HL-60 (cell line): ENCODE measurements at regions not wholly inside any gene's neighbourhood (a gene's known extent, or its start where the extent isn't known, plus 50 kb on each side); places are given as distances from the start of the nearest gene placed in this dataset.
"Not testable (repeated sequence)": the region's sequence is repeated elsewhere in the genome, so short reads cannot be mapped to it uniquely, and the experiment has no call there.

Source experiments
- DNase-seq, 2 experiments: peaks; one replicate each; pipeline ENCODE4 v3.0.0-alpha.2; 2010 to 2020; ENCODE audit warnings: low read depth in 1 of 2, low spot score in 1 of 2
- H3K27ac ChIP-seq: fragments of 250-450 bp; sonication (Bioruptor Pico); replicated peaks from 2 replicates; pipeline ENCODE4 v1.5.1; 2020; ENCODE audit warnings: mild to moderate bottlenecking, moderate library complexity
- H3K27me3 ChIP-seq: fragments of 250-450 bp; sonication (Bioruptor Pico); 2 replicates; pipeline ENCODE4 v1.5.1; 2021; ENCODE audit warnings: mild to moderate bottlenecking, moderate library complexity; ENCODE audit not compliant: insufficient read depth, poor library complexity, severe bottlenecking
- H3K4me3 ChIP-seq: replicated peaks from 2 replicates; pipeline ENCODE4 v1.5.1; 2011; ENCODE audit warnings: mild to moderate bottlenecking, control low read depth, low read length; ENCODE audit not compliant: insufficient read depth
- GABPA ChIP-seq: IDR thresholded peaks from 2 replicates; pipeline ENCODE4 v1.6.1; 2012; ENCODE audit warnings: low read depth
- POLR2AphosphoS5 ChIP-seq: IDR thresholded peaks from 2 replicates; pipeline ENCODE4 v1.6.1; 2012; ENCODE audit warnings: low read depth
- SPI1 ChIP-seq: IDR thresholded peaks from 2 replicates; pipeline ENCODE4 v1.6.1; 2012; ENCODE audit warnings: low read depth, mild to moderate bottlenecking, borderline replicate concordance
- TF ChIP-seq, protein P1 (sequence below): IDR thresholded peaks from one replicate; pipeline ENCODE4 v1.5.1; 2011; ENCODE audit warnings: low read length, control low read depth, inconsistent platforms; ENCODE audit not compliant: insufficient read depth
- TF ChIP-seq, protein P2 (sequence below): IDR thresholded peaks from 2 replicates; pipeline ENCODE4 v1.6.1; 2012; ENCODE audit warnings: low read depth; ENCODE audit not compliant: insufficient replicate concordance

DNA sequence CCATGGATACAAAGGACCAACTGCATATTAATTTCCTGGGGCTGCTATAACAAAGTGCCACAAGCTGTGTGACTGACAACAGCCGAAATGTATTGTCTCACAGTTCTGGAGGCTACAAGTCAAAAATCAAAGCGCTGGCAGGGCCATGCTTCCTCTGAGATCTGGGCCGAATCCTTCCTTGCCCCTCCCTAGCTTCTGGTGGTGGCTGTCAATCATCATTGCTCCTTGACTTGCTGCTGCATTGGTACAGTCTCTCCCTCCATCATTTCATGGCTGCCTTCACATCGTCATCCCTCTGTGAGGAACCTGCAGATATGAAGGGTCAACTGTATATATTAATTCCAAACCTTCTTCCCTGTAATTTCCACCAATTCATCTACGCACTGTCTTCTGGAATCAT, 118.3 kb downstream of the EXOC5 start:
- Histone ChIP-seq H3K27ac (no peak overlapping the region), H3K27me3 (no peaks in the 10 kb centered on the region), H3K4me3 (no peak overlapping the region)
- TF ChIP-seq GABPA (no peak), POLR2AphosphoS5 (no peak), SPI1 (no peak)
- TF ChIP-seq, protein P1, sequence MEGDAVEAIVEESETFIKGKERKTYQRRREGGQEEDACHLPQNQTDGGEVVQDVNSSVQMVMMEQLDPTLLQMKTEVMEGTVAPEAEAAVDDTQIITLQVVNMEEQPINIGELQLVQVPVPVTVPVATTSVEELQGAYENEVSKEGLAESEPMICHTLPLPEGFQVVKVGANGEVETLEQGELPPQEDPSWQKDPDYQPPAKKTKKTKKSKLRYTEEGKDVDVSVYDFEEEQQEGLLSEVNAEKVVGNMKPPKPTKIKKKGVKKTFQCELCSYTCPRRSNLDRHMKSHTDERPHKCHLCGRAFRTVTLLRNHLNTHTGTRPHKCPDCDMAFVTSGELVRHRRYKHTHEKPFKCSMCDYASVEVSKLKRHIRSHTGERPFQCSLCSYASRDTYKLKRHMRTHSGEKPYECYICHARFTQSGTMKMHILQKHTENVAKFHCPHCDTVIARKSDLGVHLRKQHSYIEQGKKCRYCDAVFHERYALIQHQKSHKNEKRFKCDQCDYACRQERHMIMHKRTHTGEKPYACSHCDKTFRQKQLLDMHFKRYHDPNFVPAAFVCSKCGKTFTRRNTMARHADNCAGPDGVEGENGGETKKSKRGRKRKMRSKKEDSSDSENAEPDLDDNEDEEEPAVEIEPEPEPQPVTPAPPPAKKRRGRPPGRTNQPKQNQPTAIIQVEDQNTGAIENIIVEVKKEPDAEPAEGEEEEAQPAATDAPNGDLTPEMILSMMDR, result no peak
- TF ChIP-seq, protein P2, sequence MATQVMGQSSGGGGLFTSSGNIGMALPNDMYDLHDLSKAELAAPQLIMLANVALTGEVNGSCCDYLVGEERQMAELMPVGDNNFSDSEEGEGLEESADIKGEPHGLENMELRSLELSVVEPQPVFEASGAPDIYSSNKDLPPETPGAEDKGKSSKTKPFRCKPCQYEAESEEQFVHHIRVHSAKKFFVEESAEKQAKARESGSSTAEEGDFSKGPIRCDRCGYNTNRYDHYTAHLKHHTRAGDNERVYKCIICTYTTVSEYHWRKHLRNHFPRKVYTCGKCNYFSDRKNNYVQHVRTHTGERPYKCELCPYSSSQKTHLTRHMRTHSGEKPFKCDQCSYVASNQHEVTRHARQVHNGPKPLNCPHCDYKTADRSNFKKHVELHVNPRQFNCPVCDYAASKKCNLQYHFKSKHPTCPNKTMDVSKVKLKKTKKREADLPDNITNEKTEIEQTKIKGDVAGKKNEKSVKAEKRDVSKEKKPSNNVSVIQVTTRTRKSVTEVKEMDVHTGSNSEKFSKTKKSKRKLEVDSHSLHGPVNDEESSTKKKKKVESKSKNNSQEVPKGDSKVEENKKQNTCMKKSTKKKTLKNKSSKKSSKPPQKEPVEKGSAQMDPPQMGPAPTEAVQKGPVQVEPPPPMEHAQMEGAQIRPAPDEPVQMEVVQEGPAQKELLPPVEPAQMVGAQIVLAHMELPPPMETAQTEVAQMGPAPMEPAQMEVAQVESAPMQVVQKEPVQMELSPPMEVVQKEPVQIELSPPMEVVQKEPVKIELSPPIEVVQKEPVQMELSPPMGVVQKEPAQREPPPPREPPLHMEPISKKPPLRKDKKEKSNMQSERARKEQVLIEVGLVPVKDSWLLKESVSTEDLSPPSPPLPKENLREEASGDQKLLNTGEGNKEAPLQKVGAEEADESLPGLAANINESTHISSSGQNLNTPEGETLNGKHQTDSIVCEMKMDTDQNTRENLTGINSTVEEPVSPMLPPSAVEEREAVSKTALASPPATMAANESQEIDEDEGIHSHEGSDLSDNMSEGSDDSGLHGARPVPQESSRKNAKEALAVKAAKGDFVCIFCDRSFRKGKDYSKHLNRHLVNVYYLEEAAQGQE, result no peak
- DNase-seq, result no peak

DNA sequence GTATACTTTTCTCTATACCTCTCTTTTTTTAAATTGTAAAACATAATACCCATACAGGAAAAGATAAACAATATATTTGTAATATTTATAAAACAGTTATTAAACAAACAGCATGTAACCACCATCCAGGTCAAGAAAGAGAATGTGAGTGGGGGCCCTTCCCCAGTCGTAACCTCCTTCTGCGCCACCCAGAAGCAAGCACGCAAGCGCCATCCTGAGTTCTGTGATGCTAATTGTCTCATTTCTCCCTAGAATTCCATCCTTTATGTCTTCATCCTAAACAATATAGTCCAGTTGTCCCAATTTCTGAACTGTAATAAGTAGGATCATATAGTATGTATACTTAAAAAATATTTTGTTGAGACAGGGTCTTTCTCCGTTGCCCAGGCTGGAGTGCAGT, 129.5 kb downstream of the EXOC5 start:
- TF ChIP-seq, protein P1, result no peak
- TF ChIP-seq POLR2AphosphoS5, result no peak
- no peak for TF ChIP-seq GABPA
- TF ChIP-seq, protein P2, result no peak
- no peak for TF ChIP-seq SPI1
- H3K27ac ChIP-seq, result no peak overlapping the region
- DNase-seq, result no peak
- H3K4me3 ChIP-seq, result no peak overlapping the region
- H3K27me3 ChIP-seq, result peaks cover 3% of the 10 kb centered on the region

DNA sequence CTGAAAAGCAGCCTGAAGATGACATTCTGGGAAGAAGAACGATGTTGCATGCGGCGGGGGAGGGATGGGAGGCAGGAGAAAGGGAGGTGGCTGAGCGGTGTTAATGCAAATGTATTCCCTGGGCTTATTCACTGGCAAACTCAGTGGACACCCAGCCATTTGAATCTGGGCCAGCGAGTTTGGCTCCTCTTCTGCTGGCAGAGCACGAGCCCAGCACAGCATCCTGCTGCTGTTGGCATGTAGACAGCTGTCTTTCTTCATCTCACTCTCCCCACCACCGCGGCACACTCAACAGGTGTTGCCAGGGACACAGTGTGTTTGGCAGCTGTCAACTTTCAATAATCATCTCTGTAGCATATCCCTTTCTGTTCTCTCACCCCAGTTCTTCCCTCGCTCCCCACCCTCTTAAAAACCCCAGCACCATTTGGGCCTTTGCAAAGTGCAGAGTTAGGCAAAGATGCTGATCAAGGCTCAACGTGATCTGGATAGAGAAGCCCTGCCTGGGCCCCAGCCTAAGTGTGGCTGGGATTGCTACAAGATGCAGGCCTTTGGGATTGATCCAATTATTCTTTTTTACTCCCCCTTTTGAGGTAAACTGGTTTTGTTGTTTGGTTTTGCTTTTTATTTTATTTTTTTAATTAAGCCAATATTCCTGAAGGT, 131.9 kb downstream of the EXOC5 start:
- DNase-seq, result no peak
- TF ChIP-seq POLR2AphosphoS5 (no peak), GABPA (no peak), SPI1 (no peak)
- TF ChIP-seq, protein P1, result no peak
- TF ChIP-seq, protein P2, result no peak
- H3K4me3 ChIP-seq, result no peak overlapping the region
- no peaks in the 10 kb centered on the region for H3K27me3 ChIP-seq
- no peak overlapping the region for H3K27ac ChIP-seq

DNA sequence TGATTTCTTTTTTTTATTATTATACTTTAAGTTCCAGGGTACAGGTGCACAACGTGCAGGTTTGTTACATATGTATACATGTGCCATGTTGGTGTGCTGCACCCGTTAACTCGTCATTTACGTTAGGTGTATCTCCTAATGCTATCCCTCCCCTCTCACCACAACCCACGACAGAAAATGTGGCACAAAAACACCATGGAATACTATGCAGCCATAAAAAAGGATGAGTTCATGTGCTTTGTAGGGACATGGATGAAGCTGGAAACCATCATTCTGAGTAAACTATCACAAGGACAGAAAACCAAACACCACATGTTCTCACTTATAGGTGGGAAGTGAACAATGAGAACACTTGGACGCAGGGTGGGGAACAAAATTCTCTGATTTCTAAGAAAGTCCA, 140.9 kb downstream of the EXOC5 start:
- not testable (repeated sequence) for H3K4me3 ChIP-seq, H3K27me3 ChIP-seq, H3K27ac ChIP-seq, DNase-seq
